ENCODE measurements at regions not wholly inside any gene's neighbourhood (a gene's known extent, or its start where the extent isn't known, plus 50 kb on each side); places are given as distances from the start of the nearest gene placed in this dataset.
"Not testable (repeated sequence)": the region's sequence is repeated elsewhere in the genome, so short reads cannot be mapped to it uniquely, and the experiment has no call there.

GRCh38 chr1:206405282-206405681 is 65.0 kb upstream of the IKBKE start:
- TF ChIP-seq CTCF (IDR thresholded peaks at IDR 0.05; ENCODE audit: borderline replicate concordance, extremely low read depth, low read length, poor library complexity, severe bottlenecking); EZH2 (IDR thresholded peaks at IDR 0.05; ENCODE audit: borderline replicate concordance, low read depth, low read length, severe bottlenecking): not testable (repeated sequence)
